GM11168 (cell line): ENCODE measurements at regions not wholly inside any gene's neighbourhood (a gene's known extent, or its start where the extent isn't known, plus 50 kb on each side); places are given as distances from the start of the nearest gene placed in this dataset.

Experiments used
- in situ Hi-C: fragments of 300-500 bp; cut with MboI; formaldehyde crosslinking; loops from one replicate; pipeline ENCODE4 v1.12.0; 2022; ENCODE audit warnings: low sequenced_read_pairs; ENCODE audit not compliant: unreplicated experiment

GRCh38 chr4:184531008-184531407, 56.7 kb upstream of the IRF2 start:
- in situ Hi-C loops: loop anchor here (10.0 kb wide), 1 partner anchor 266 kb away; no protein-coding TSS in a partner anchor

GRCh38 chr4:184529283-184529682, 54.9 kb upstream of the IRF2 start:
- in situ Hi-C loops: no loop called here

- in situ Hi-C loops: no loop called here
These were observed 54.4 kb upstream of the IRF2 start for GRCh38 chr4:184528713-184529112.

- in situ Hi-C loops: no loop called here
These were observed 53.7 kb upstream of the IRF2 start for GRCh38 chr4:184528051-184528450.

- in situ Hi-C loops: no loop called here
These were observed 51.9 kb upstream of the IRF2 start for GRCh38 chr4:184526228-184526627.
